ENCODE measurements at regions not wholly inside any gene's neighbourhood (a gene's known extent, or its start where the extent isn't known, plus 50 kb on each side); places are given as distances from the start of the nearest gene placed in this dataset.

DNA sequence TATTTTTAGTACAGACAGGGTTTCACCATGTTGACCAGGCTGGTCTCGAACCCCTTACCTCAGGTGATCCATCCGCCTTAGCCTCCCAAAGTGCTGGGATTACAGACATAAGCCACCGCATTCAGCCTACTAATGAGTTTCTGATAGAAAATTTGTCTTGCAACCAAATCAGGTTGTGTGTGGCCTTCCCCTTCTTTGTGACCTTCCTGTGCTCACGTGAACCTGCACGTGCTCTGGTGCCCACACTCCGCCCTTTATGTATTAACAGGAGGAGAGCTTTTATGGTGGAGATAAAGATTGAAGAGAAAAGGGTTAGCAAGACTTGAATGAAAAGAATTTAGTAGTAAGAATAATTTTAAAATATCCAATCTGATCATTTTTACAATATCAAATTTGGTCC is 343.5 kb upstream of the TMEM132C start:
- TF ChIP-seq, protein P1, sequence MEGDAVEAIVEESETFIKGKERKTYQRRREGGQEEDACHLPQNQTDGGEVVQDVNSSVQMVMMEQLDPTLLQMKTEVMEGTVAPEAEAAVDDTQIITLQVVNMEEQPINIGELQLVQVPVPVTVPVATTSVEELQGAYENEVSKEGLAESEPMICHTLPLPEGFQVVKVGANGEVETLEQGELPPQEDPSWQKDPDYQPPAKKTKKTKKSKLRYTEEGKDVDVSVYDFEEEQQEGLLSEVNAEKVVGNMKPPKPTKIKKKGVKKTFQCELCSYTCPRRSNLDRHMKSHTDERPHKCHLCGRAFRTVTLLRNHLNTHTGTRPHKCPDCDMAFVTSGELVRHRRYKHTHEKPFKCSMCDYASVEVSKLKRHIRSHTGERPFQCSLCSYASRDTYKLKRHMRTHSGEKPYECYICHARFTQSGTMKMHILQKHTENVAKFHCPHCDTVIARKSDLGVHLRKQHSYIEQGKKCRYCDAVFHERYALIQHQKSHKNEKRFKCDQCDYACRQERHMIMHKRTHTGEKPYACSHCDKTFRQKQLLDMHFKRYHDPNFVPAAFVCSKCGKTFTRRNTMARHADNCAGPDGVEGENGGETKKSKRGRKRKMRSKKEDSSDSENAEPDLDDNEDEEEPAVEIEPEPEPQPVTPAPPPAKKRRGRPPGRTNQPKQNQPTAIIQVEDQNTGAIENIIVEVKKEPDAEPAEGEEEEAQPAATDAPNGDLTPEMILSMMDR (IDR thresholded peaks at IDR 0.05; ENCODE audit: low read length), result no peak
- no peak for TF ChIP-seq EZH2 (IDR thresholded peaks at IDR 0.05; ENCODE audit: borderline replicate concordance, low read length)
